ENCODE measurements at regions not wholly inside any gene's neighbourhood (a gene's known extent, or its start where the extent isn't known, plus 50 kb on each side); places are given as distances from the start of the nearest gene placed in this dataset.
"Not testable (repeated sequence)": the region's sequence is repeated elsewhere in the genome, so short reads cannot be mapped to it uniquely, and the experiment has no call there.

- no peak for DNase-seq (ENCODE audit: low read depth in 2 of 2)
Observed at GRCh38 chrX:19237901-19238300, 105.8 kb upstream of the PDHA1 start.

- DNase-seq (ENCODE audit: low read depth in 2 of 2), result no peak
Observed at GRCh38 chrX:19243431-19243830, 100.3 kb upstream of the PDHA1 start.

GRCh38 chrX:19244921-19245320, 98.8 kb upstream of the PDHA1 start:
- DNase-seq (ENCODE audit: low read depth in 2 of 2), result not testable (repeated sequence)

GRCh38 chrX:19245711-19246269, 97.9 kb upstream of the PDHA1 start:
- DNase-seq (ENCODE audit: low read depth in 2 of 2), result no peak

GRCh38 chrX:19256986-19257385, 86.7 kb upstream of the PDHA1 start:
- DNase-seq (ENCODE audit: low read depth in 2 of 2), result no peak

- not testable (repeated sequence) for DNase-seq (ENCODE audit: low read depth in 2 of 2)
Observed at GRCh38 chrX:19261026-19261425, 82.7 kb upstream of the PDHA1 start.

- DNase-seq (ENCODE audit: low read depth in 2 of 2), result no peak
Observed at GRCh38 chrX:19270727-19271126, 73.0 kb upstream of the PDHA1 start.

GRCh38 chrX:19272452-19272851, 71.3 kb upstream of the PDHA1 start:
- no peak for DNase-seq (ENCODE audit: low read depth in 2 of 2)

GRCh38 chrX:19280636-19281035, 63.1 kb upstream of the PDHA1 start:
- no peak for DNase-seq (ENCODE audit: low read depth in 2 of 2)

- DNase-seq (ENCODE audit: low read depth in 2 of 2), result no peak
Observed at GRCh38 chrX:19281256-19281655, 62.5 kb upstream of the PDHA1 start.

- no peak for DNase-seq (ENCODE audit: low read depth in 2 of 2)
Observed at GRCh38 chrX:19283597-19284339, 60.0 kb upstream of the PDHA1 start.

- DNase-seq (ENCODE audit: low read depth in 2 of 2), result no peak
Observed at GRCh38 chrX:19285857-19286256, 57.9 kb upstream of the PDHA1 start.

- DNase-seq (ENCODE audit: low read depth in 2 of 2), result no peak
Observed at GRCh38 chrX:19291086-19291485, 52.6 kb upstream of the PDHA1 start.

- DNase-seq (ENCODE audit: low read depth in 2 of 2), result no peak
Observed at GRCh38 chrX:19293606-19294325, 50.0 kb upstream of the PDHA1 start.
